Neuronal stem cell (in vitro differentiated cells): ENCODE measurements at regions not wholly inside any gene's neighbourhood (a gene's known extent, or its start where the extent isn't known, plus 50 kb on each side); places are given as distances from the start of the nearest gene placed in this dataset.

Experiments
- DNase-seq: peaks from one replicate; pipeline ENCODE4 v3.0.0-alpha.2; 2013; ENCODE audit warnings: low spot score
- H2AFZ ChIP-seq: one replicate; pipeline ENCODE4 v1.6.1; 2013; ENCODE audit warnings: mild to moderate bottlenecking, low read length, inconsistent platforms
- H2AK5ac ChIP-seq: 2 replicates; pipeline ENCODE4 v1.6.1; 2013; ENCODE audit warnings: low read depth, mild to moderate bottlenecking, inconsistent platforms, low read length, moderate library complexity, mixed read lengths
- H2BK120ac ChIP-seq: 2 replicates; pipeline ENCODE4 v1.6.1; 2013; ENCODE audit warnings: low read depth, mild to moderate bottlenecking, inconsistent platforms, low read length, moderate library complexity, mixed read lengths
- H2BK12ac ChIP-seq: one replicate; pipeline ENCODE4 v1.6.1; 2013; ENCODE audit warnings: low read length, inconsistent platforms
- H2BK15ac ChIP-seq: 2 replicates; pipeline ENCODE4 v1.6.1; 2013; ENCODE audit warnings: mild to moderate bottlenecking, low read length, inconsistent platforms, mixed read lengths
- H2BK5ac ChIP-seq: one replicate; pipeline ENCODE4 v1.6.1; 2013; ENCODE audit warnings: inconsistent platforms, mild to moderate bottlenecking, low read length, moderate library complexity
- H3K14ac ChIP-seq: one replicate; pipeline ENCODE4 v1.6.1; 2013; ENCODE audit warnings: low read length, inconsistent platforms
- H3K18ac ChIP-seq: 2 replicates; pipeline ENCODE4 v1.6.1; 2013; ENCODE audit warnings: low read length, inconsistent platforms
- H3K23ac ChIP-seq: 2 replicates; pipeline ENCODE4 v1.6.1; 2013; ENCODE audit warnings: low read depth, mild to moderate bottlenecking, mixed read lengths, low read length, inconsistent platforms; ENCODE audit not compliant: poor library complexity
- H3K27ac ChIP-seq: replicated peaks from 3 replicates; pipeline ENCODE4 v1.5.1; 2013; ENCODE audit warnings: low read length, inconsistent platforms
- H3K27me3 ChIP-seq, 3 experiments: 2 replicates each; pipeline ENCODE4 v1.6.1; 2013; ENCODE audit warnings: low read length in 3 of 3, mild to moderate bottlenecking in 2 of 3, inconsistent platforms in 1 of 3, low read depth in 1 of 3, mixed read lengths in 1 of 3, moderate library complexity in 1 of 3; ENCODE audit not compliant: control insufficient read depth in 3 of 3, insufficient read depth in 3 of 3
- H3K36me3 ChIP-seq, 2 donors: replicated peaks in 1 of 2; 2 replicates each; pipeline ENCODE4 v1.6.1; 2013; ENCODE audit warnings: low read length in 2 of 2; ENCODE audit not compliant: control insufficient read depth in 2 of 2, insufficient read depth in 2 of 2
- H3K4ac ChIP-seq: 2 replicates; pipeline ENCODE4 v1.6.1; 2013; ENCODE audit warnings: inconsistent platforms, mild to moderate bottlenecking, low read length, moderate library complexity
- H3K4me1 ChIP-seq, 2 donors: 1 replicate in 1 of 2; 2 replicates in 1 of 2; pipeline ENCODE4 v1.6.1; 2013; ENCODE audit warnings: low read length in 2 of 2, low read depth in 1 of 2; ENCODE audit not compliant: control insufficient read depth in 2 of 2, insufficient read depth in 1 of 2
- H3K4me2 ChIP-seq: one replicate; pipeline ENCODE4 v1.6.1; 2013; ENCODE audit warnings: mild to moderate bottlenecking, low read length, inconsistent platforms; ENCODE audit not compliant: insufficient read depth, poor library complexity, severe bottlenecking
- H3K4me3 ChIP-seq, 2 donors: 2 replicates each; pipeline ENCODE4 v1.5.1; 2013; ENCODE audit warnings: low read length in 2 of 2, mild to moderate bottlenecking in 2 of 2, inconsistent platforms in 1 of 2, moderate library complexity in 1 of 2
- H3K79me1 ChIP-seq: one replicate; pipeline ENCODE4 v1.6.1; 2013; ENCODE audit warnings: low read depth, mild to moderate bottlenecking, inconsistent platforms, low read length, moderate library complexity
- H3K9ac ChIP-seq: one replicate; pipeline ENCODE4 v1.6.1; 2013; ENCODE audit warnings: mild to moderate bottlenecking, low read depth, low read length, inconsistent platforms; ENCODE audit not compliant: poor library complexity
- H3K9me3 ChIP-seq, 2 donors: replicated peaks in 1 of 2; 2 replicates each; pipeline versions ENCODE3 to v1.6.1; 2013; ENCODE audit warnings: low read length in 2 of 2, mild to moderate bottlenecking in 2 of 2, inconsistent platforms in 1 of 2, low read depth in 1 of 2, mixed read lengths in 1 of 2, moderate library complexity in 1 of 2; ENCODE audit not compliant: control insufficient read depth in 2 of 2, insufficient read depth in 1 of 2
- H4K8ac ChIP-seq: one replicate; pipeline ENCODE4 v1.6.1; 2013; ENCODE audit warnings: low read depth, mild to moderate bottlenecking, inconsistent platforms, low read length, moderate library complexity
- H4K91ac ChIP-seq: one replicate; pipeline ENCODE4 v1.6.1; 2013; ENCODE audit warnings: low read length, low read depth, mild to moderate bottlenecking, inconsistent platforms; ENCODE audit not compliant: poor library complexity
- WGBS, 2 donors: extraction: QIAGEN DNeasy Blood & Tissue Kit; methylation state at CpG; one replicate each; pipeline ENCODE4 v1.1.7; 2013; ENCODE audit warnings: missing lambda C conversion rate in 2 of 2, mixed read lengths in 1 of 2; ENCODE audit not compliant: insufficient read length in 2 of 2, insufficient replicate concordance in 1 of 2; ENCODE audit errors: extremely low coverage in 2 of 2; 5-methylcytosine and 5-hydroxymethylcytosine counted together

DNA sequence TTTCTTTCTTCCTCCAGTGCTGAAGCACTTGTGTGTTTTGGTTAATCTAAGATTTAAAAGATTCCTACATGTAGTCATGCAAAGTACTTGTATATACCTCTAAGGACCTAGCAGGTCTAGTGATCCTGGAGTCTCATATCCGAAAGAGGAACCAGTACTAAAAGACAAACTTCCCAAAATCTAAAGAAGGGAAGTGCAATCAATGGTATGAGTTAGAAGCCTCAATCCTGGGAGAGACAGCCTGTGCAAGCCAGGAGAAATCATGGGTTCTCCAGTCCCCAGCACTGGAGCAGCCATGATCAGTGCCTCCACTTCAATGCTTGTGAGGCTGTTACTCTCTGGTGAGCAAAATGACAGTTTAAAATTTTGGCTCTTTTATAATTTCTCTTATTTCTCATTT, 277.4 kb downstream of the DAD1 start:
- no peak overlapping the region for H2BK5ac ChIP-seq
- no peak overlapping the region for H2BK120ac ChIP-seq
- H3K23ac ChIP-seq: no peak overlapping the region
- H3K36me3 ChIP-seq: no peaks in the 10 kb centered on the region
- no CpG with 5 or more reads among the region's 1 CpG for WGBS, 2 donors
- H3K9ac ChIP-seq: no peak overlapping the region
- H2AK5ac ChIP-seq: no peak overlapping the region
- no peak overlapping the region for H3K14ac ChIP-seq
- no peaks in the 10 kb centered on the region for H3K9me3 ChIP-seq
- H3K18ac ChIP-seq: no peak overlapping the region
- H3K27me3 ChIP-seq: no peaks in the 10 kb centered on the region
- no peak overlapping the region for H2BK12ac ChIP-seq
- no peak for DNase-seq
- no peak overlapping the region for H2BK15ac ChIP-seq
- no peak overlapping the region for H3K4me3 ChIP-seq
- no peaks in the 10 kb centered on the region for H3K79me1 ChIP-seq
- H3K27ac ChIP-seq: no peak overlapping the region
- H3K4me1 ChIP-seq: no peaks in the 10 kb centered on the region
- no peak overlapping the region for H4K8ac ChIP-seq
- no peak overlapping the region for H3K4ac ChIP-seq
- H3K4me2 ChIP-seq: no peak overlapping the region
- H2AFZ ChIP-seq: no peak overlapping the region
- no peak overlapping the region for H4K91ac ChIP-seq

DNA sequence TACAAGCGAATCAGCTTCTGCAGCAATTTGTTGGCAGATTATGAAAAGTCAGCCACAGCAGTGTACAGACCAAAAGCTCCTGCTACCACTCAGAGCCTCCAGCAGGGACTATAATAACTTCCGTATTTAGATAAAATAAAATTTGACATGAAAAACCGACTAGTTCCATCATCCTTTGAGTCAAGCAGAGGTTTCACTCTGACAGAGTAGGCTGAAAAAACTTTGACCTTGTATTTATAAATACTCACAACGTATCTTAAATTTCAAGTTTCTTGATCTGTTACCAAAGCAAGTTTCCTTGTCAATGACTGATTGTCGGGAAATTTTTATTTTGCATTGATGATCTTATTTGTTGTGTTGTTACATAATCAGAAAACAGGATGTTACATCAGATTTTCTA, 283.4 kb downstream of the DAD1 start:
- Histone ChIP-seq H3K23ac (no peak overlapping the region), H3K27ac (no peak overlapping the region), H3K9me3 (no peaks in the 10 kb centered on the region), H3K4me2 (no peak overlapping the region), H3K4me1 (no peaks in the 10 kb centered on the region), H2BK5ac (no peak overlapping the region), H2AFZ (no peak overlapping the region), H3K9ac (no peak overlapping the region), H3K27me3 (no peaks in the 10 kb centered on the region), H2BK120ac (no peak overlapping the region), H3K18ac (no peak overlapping the region), H3K36me3 (no peaks in the 10 kb centered on the region), H3K14ac (no peak overlapping the region), H4K91ac (no peak overlapping the region), H2AK5ac (no peak overlapping the region), H3K4me3 (no peak overlapping the region), H4K8ac (no peak overlapping the region), H2BK12ac (no peak overlapping the region), H3K79me1 (no peaks in the 10 kb centered on the region), H2BK15ac (no peak overlapping the region), H3K4ac (no peak overlapping the region)
- no CpG with 5 or more reads among the region's 5 CpGs for WGBS, 2 donors
- DNase-seq: no peak

- Histone ChIP-seq H2BK5ac (no peak overlapping the region), H3K9ac (no peak overlapping the region), H3K18ac (peak overlapping the region; percentile 74), H4K8ac (no peak overlapping the region), H3K27me3 (no peaks in the 10 kb centered on the region), H3K36me3 (no peaks in the 10 kb centered on the region), H3K14ac (no peak overlapping the region), H3K4ac (no peak overlapping the region), H3K79me1 (no peaks in the 10 kb centered on the region), H4K91ac (no peak overlapping the region), H3K4me1 (no peaks in the 10 kb centered on the region), H2AFZ (no peak overlapping the region), H3K9me3 (no peaks in the 10 kb centered on the region), H3K23ac (no peak overlapping the region), H2BK12ac (no peak overlapping the region), H3K4me2 (no peak overlapping the region), H3K27ac (no peak overlapping the region), H2BK15ac (no peak overlapping the region), H3K4me3 (no peak overlapping the region), H2BK120ac (no peak overlapping the region), H2AK5ac (no peak overlapping the region)
- no peak for DNase-seq
- WGBS, 2 donors: no CpG with 5 or more reads among the region's 6 CpGs
Measured at GRCh38 chr14:22304326-22304725, 284.7 kb downstream of the DAD1 start.

DNA sequence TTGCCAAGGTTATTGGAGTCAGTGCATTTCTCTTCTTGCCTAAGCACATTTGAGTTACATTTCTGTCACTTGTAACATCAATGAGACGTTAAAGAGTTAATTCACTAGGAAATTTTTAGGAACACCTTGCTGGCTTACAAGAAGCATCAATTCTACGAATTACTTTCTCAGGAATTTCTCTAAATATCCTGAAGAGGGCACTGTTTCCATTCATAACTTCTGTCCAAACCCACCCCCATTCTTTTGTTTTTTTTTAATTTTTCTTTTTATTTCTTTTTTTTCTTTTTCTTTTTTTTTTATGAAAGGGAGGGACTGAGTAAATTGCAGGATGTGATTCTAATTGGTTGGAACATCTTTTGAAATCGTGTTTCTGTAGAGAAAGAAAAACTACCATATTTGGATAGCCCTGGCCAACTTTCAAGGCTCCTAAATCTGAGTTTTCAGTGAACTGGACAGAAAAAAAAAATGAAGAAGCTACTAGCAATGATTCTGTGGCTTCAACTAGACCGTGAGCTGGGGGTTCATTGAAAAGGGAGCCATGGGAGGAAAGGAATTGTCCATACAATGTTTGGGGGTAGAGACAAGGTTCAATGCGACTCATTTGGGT, 285.3 kb downstream of the DAD1 start:
- Histone ChIP-seq H2BK5ac (no peak overlapping the region), H2AFZ (no peak overlapping the region), H2AK5ac (no peak overlapping the region), H3K14ac (no peak overlapping the region), H3K27ac (no peak overlapping the region), H4K91ac (no peak overlapping the region), H3K4me1 (no peaks in the 10 kb centered on the region), H3K9ac (no peak overlapping the region), H2BK120ac (no peak overlapping the region), H3K23ac (no peak overlapping the region), H3K18ac (no peak overlapping the region), H2BK15ac (no peak overlapping the region), H3K79me1 (no peaks in the 10 kb centered on the region), H3K27me3 (no peaks in the 10 kb centered on the region), H3K9me3 (no peaks in the 10 kb centered on the region), H4K8ac (no peak overlapping the region), H3K4me3 (no peak overlapping the region), H3K36me3 (no peaks in the 10 kb centered on the region), H2BK12ac (no peak overlapping the region), H3K4ac (no peak overlapping the region), H3K4me2 (no peak overlapping the region)
- DNase-seq: no peak
- no CpG with 5 or more reads among the region's 5 CpGs for WGBS, 2 donors
